GM19467 (cell line): ENCODE measurements at regions not wholly inside any gene's neighbourhood (a gene's known extent, or its start where the extent isn't known, plus 50 kb on each side); places are given as distances from the start of the nearest gene placed in this dataset.
"Not testable (repeated sequence)": the region's sequence is repeated elsewhere in the genome, so short reads cannot be mapped to it uniquely, and the experiment has no call there.

Experiments
- ATAC-seq: cut with Tn5 transposase; IDR thresholded peaks from one replicate; pipeline ENCODE4 v1.9.1; 2021; ENCODE audit warnings: mild to moderate bottlenecking, moderate library complexity; ENCODE audit not compliant: unreplicated experiment

DNA sequence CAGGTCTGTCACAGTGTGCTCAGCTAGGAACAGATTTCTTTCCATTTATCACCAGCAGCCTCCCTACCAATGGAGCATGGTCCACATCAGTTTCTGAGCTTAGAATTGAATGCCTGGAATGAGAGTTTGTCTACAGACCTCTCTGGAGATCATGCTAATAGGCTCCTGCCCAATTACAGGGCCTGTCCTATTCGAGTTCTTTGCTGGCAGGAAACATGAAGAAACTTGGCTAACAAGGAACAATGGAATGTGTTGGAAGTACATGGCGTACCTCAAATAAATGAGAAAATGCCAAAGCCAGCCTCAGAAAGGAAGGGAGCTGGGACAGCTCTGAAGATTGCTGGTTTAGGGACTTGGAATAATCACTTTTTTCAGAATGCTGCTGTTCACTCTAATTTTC is 186.0 kb upstream of the AKR1E2 start:
- ATAC-seq, result no peak

DNA sequence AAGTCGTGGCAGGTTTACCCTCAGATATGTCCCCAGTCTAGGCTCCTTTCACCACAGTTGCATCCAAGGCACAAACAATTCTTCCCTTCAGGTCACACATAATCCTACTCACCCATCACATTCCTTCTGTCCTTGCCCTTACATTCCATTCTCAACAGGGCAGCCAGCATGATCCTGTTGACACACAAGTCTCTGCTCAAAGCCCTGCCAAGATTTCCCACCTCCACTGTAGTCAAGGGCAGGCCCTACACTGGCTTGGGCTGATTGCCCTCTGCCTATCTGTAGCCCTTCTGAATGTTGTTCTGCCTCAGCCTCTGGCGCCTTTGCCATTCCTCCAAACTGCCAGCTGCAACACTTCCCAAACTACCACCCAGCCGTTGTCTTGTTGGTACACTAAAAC is 187.9 kb upstream of the AKR1E2 start:
- no peak for ATAC-seq

DNA sequence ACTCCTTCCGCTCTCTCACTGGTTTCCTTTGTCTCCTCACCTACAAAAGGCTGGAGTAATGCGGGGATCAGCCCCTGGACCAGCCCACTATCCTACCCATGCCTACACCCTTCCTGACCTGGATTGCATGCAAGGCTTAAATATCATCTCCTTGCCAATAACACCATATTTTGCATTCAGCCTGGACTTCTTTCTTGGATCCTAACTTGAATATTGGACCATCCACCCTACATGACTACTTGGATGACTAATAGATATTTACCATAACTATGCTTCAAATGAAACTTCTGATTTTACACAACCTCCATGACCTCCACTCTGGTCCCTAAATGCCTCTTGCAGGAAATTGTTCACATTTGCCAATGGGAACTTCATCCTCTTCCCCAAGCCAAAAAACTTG is 188.3 kb upstream of the AKR1E2 start:
- no peak for ATAC-seq

DNA sequence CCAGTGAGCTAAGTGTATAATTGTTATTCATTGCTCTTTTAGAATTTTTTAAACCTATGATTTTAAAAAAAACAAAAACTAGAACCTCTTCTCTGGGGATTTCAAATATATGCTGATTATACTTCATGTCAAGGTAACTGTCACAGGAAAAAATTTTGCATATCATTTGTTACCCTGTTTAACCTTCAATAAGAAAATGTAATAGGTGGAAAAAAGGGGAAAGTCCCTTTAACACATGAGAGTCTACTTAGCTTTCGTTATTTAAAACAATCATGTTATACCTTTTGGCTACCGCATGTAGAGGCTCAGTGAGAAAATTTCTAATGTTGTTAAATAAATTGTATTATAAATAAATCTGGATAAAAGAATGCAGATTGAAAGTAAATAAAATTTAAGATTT is 190.1 kb upstream of the AKR1E2 start:
- no peak for ATAC-seq

GRCh38 chr10:4635388-4635787 is 190.6 kb upstream of the AKR1E2 start:
- ATAC-seq, result no peak

- no peak for ATAC-seq
Measured at GRCh38 chr10:4633776-4634175, 192.2 kb upstream of the AKR1E2 start.

DNA sequence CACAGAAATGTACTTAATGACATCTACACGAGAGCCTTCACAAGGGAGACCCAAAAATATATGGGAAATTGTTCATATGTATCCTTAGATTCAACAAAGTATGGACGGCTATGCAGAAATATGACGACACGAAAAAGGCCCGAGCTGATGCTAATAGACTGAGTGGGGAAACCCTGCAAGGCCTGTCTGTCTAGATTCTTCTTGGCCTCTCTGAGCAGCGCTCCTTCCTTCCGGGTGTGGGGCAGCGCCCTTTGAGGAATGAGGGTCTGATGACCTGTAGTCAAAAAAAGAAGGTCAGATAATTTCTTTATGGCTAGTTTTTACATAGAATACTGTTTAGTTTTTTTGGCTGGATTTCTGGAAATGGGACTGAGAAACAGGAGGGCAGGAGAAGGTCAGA is 192.8 kb upstream of the AKR1E2 start:
- ATAC-seq, result no peak

GRCh38 chr10:4632757-4633156 is 193.2 kb upstream of the AKR1E2 start:
- ATAC-seq, result no peak

DNA sequence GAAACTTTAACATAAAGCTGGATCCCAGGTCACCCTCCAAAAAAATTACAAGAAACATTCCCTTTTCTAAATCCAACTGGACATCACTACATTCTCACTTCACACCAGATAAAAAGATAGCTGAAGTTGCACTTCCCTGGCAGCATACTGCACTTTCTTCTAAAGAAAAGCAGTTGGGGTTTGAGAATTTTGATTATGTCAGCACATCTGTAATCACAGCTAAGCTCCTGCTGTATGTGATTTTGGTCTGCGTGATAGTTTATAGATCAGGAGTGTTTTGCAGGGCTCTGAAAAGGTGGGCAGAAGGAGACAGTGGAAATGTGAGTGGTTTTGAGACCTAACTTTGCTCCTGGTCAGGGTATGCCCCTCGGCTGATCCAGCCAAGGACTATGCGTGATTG is 199.1 kb upstream of the AKR1E2 start:
- no peak for ATAC-seq

DNA sequence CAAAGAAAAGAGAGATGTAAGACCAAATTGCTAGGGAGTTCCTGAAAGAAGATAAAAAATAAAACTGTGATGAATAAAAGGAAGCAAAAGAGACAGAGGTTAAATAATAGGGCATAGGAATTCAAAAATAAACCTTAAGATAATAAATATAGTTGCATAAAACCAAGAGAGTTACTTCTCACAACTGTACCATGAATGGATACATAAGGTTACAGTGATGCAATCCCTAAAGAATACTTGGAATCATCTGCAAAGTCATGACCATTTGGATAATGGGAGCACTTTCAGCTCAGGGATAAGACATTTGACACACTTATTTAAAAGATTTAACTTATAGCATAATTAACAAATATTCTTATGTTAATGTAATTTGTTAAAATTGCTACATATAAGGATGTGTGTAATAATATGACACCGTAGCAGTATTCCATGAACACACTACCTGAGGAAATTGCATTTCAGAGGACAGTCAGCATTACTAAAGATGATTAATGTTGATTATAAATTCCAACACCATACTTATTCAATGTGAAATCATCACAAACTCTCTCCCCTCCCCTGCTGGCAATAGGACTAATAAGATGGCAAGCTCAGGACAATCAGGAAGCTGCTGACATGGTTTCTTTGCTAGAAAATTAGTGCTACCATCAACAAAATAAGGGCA is 202.1 kb upstream of the AKR1E2 start:
- no peak for ATAC-seq

- ATAC-seq, result no peak
Measured at GRCh38 chr10:4623200-4623599, 202.8 kb upstream of the AKR1E2 start.

DNA sequence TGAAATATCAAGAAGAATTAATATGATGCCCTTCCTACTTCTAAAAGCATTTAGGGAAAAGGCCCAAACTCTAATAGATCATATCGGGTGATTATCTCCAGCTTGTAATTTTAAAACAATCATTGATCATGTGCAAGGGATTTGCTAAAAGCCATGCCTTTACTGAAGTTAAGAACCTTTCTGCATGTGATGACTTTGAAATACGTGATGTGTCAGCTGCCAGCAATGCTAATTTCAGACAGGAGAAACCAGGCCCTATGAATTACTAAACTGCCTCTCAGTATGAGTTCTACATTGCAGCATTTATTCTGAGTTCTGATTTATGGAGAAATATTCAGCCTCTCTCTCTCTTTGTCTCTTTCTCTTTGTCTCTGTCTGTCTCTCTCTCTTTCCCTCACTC is 203.6 kb upstream of the AKR1E2 start:
- ATAC-seq, result no peak

GRCh38 chr10:4617589-4617988 is 208.4 kb upstream of the AKR1E2 start:
- no peak for ATAC-seq

- ATAC-seq, result no peak
Measured at GRCh38 chr10:4615042-4615441, 211.0 kb upstream of the AKR1E2 start.

DNA sequence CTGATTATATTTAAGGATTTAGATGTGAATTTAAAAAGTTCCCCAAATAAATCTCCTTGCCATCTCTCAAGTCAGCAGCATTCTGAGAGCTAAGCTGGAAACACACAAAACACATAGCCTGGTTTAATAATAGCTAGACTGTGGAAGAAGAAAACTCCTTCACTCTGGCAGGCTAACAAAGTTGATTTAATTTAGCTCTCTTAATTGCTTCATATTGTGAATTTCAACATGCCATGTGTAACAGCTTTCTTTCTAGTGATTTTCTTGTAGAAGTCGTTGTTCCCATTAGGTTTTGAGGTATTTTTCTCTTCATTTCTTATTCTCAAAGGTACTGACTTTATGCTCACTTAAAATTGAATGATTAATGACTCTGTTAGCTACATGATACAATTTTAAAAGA is 216.8 kb upstream of the AKR1E2 start:
- ATAC-seq, result no peak

- ATAC-seq, result no peak
Measured at GRCh38 chr10:4607681-4608080, 218.3 kb upstream of the AKR1E2 start.

GRCh38 chr10:4606856-4607636 is 219.0 kb upstream of the AKR1E2 start:
- no peak for ATAC-seq

DNA sequence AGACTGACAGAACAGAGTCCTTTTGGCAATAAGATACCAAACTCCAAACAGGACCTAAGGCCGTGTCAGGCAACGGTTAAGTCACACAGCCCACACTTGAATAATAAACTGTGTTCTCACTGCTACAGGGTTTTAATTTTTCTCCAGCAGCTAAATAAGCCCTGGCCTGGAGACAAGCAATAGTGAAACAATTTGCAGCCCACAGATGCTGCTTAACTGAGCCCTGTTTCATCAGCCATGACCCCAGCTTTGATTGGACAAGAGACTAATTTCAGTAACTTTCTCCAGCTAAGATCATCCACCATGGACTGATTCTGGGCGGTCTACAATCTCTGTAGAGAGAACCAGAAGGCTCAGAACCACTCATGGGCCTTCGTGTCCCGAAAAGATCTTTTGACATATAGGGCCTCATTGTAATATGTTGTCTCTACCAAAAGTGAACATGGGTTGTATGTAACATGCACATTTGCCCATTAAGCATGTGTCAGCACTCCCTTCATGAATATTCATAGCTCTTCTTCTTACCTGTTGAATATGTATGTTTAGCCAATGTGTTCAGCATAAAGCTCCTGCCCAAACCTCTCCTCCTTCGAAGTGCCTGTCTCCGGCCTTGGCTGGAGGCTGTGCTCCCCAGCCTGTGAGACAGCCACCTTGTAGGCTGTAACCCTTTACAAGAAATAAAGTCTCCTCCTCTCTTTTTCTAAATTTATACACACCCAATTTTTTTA is 223.1 kb upstream of the AKR1E2 start:
- no peak for ATAC-seq

DNA sequence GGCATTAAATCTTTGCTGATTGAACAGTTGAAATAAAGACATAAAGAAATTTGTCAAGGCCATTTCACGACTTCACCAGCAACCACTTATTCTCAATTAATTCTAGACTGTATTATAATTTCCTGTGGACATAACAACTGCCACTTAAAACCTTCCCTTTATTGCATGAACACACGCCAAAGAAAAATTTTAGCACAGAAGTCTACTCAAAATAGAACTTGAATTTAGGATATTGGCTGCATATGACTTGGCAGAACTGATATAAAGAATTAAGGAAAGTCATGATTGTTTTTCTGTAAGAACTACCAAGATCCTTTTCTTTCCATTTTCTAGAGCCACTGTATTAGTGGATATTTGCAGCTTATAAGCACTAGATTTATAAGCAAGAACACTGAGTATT is 226.5 kb upstream of the AKR1E2 start:
- no peak for ATAC-seq

GRCh38 chr10:4597898-4598297 is 228.1 kb upstream of the AKR1E2 start:
- not testable (repeated sequence) for ATAC-seq

GRCh38 chr10:4596951-4597350 is 229.1 kb upstream of the AKR1E2 start:
- no peak for ATAC-seq

- no peak for ATAC-seq
Measured at GRCh38 chr10:4595719-4596319, 230.2 kb upstream of the AKR1E2 start.
